SU-DHL-6 (cell line): ENCODE measurements at regions not wholly inside any gene's neighbourhood (a gene's known extent, or its start where the extent isn't known, plus 50 kb on each side); places are given as distances from the start of the nearest gene placed in this dataset.

Experiments used
- CTCF ChIP-seq: fragments of 200-600 bp; sonication (generic); IDR thresholded peaks from one replicate; pipeline ENCODE4 v1.5.1; 2017; ENCODE audit warnings: antibody characterized with exemption, mild to moderate bottlenecking, low read length, moderate library complexity; ENCODE audit not compliant: insufficient read depth, poor library complexity, severe bottlenecking
- EZH2phosphoT487 ChIP-seq: fragments of 200-600 bp; sonication (generic), shearing (Covaris generic); conservative IDR thresholded peaks from 2 replicates; pipeline ENCODE4 v1.6.1; 2018; ENCODE audit warnings: mild to moderate bottlenecking, antibody characterized with exemption, low read length, moderate library complexity, mixed read lengths

GRCh38 chr1:10860682-10861081 lies 64.2 kb upstream of the CASZ1 start:
- no peak for TF ChIP-seq CTCF
- no peak for TF ChIP-seq EZH2phosphoT487
